WTC11 (cell line): ENCODE measurements at regions not wholly inside any gene's neighbourhood (a gene's known extent, or its start where the extent isn't known, plus 50 kb on each side); places are given as distances from the start of the nearest gene placed in this dataset.
"Not testable (repeated sequence)": the region's sequence is repeated elsewhere in the genome, so short reads cannot be mapped to it uniquely, and the experiment has no call there.

ENCODE experiments used
- GABPB1 ChIP-seq: sonication (generic); formaldehyde crosslinking; IDR thresholded peaks from 2 replicates; pipeline ENCODE4 v1.8.1; 2023; ENCODE audit warnings: mild to moderate bottlenecking, missing genetic modification reagents
- NR2C2 ChIP-seq: sonication (generic); formaldehyde crosslinking; IDR thresholded peaks from 2 replicates; pipeline ENCODE4 v1.8.0; 2022; ENCODE audit warnings: mild to moderate bottlenecking, missing genetic modification reagents
- TEAD4 ChIP-seq: sonication (generic); formaldehyde crosslinking; IDR thresholded peaks from 2 replicates; pipeline ENCODE4 v1.8.0; 2022; ENCODE audit warnings: mild to moderate bottlenecking, missing genetic modification reagents
- ZNF263 ChIP-seq: sonication (generic); formaldehyde crosslinking; IDR thresholded peaks from 2 replicates; pipeline ENCODE4 v1.8.1; 2022; ENCODE audit warnings: low read depth, mild to moderate bottlenecking, moderate library complexity, missing genetic modification reagents
- TF ChIP-seq, protein P1 (sequence below): fragments of 200-600 bp; IDR thresholded peaks from 2 replicates; pipeline ENCODE4 v1.8.0; 2022; ENCODE audit warnings: antibody characterized with exemption
- TF ChIP-seq, protein P2 (sequence below): sonication (generic); formaldehyde crosslinking; IDR thresholded peaks from 2 replicates; pipeline ENCODE4 v1.8.1; 2022; ENCODE audit warnings: mild to moderate bottlenecking, missing genetic modification reagents, moderate library complexity, borderline replicate concordance
- TF ChIP-seq, protein P3 (sequence below): sonication (generic); formaldehyde crosslinking; IDR thresholded peaks from 2 replicates; pipeline ENCODE4 v1.8.0; 2022; ENCODE audit warnings: mild to moderate bottlenecking, missing genetic modification reagents
- TF ChIP-seq, protein P4 (sequence below): sonication (generic); formaldehyde crosslinking; IDR thresholded peaks from 2 replicates; pipeline ENCODE4 v1.8.1; 2023; ENCODE audit warnings: mild to moderate bottlenecking, missing genetic modification reagents, moderate library complexity
- TF ChIP-seq, protein P5 (sequence below): sonication (generic); formaldehyde crosslinking; IDR thresholded peaks from 2 replicates; pipeline ENCODE4 v1.8.0; 2022; ENCODE audit warnings: mild to moderate bottlenecking, missing genetic modification reagents
- TF ChIP-seq, protein P6 (sequence below): sonication (generic); formaldehyde crosslinking; conservative IDR thresholded peaks from 2 replicates; pipeline ENCODE4 v1.8.1; 2022; ENCODE audit warnings: mild to moderate bottlenecking, missing genetic modification reagents
- TF ChIP-seq, protein P7 (sequence below): sonication (generic); formaldehyde crosslinking; IDR thresholded peaks from 2 replicates; pipeline ENCODE4 v1.8.1; 2023; ENCODE audit warnings: mild to moderate bottlenecking, moderate library complexity, missing genetic modification reagents

DNA sequence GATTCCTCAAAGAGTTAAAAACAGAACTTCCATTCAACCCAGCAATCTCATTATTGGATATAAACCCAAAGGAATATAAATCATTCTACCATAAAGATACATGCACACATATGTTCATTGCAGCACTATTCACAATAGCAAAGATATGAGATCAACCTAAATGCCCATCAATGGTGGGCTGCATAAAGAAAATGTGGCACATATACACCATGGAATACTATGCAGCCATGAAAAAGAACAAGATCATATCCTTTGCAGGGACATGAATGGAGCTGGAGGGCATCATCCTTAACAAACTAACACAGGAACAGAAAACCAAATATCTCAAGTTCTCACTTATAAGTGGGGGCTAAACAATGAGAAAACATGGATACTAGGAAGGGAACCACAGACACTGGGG is 64.1 kb upstream of the GRM8 start:
- TF ChIP-seq, protein P1, sequence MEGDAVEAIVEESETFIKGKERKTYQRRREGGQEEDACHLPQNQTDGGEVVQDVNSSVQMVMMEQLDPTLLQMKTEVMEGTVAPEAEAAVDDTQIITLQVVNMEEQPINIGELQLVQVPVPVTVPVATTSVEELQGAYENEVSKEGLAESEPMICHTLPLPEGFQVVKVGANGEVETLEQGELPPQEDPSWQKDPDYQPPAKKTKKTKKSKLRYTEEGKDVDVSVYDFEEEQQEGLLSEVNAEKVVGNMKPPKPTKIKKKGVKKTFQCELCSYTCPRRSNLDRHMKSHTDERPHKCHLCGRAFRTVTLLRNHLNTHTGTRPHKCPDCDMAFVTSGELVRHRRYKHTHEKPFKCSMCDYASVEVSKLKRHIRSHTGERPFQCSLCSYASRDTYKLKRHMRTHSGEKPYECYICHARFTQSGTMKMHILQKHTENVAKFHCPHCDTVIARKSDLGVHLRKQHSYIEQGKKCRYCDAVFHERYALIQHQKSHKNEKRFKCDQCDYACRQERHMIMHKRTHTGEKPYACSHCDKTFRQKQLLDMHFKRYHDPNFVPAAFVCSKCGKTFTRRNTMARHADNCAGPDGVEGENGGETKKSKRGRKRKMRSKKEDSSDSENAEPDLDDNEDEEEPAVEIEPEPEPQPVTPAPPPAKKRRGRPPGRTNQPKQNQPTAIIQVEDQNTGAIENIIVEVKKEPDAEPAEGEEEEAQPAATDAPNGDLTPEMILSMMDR: not testable (repeated sequence)
- TF ChIP-seq, protein P2, sequence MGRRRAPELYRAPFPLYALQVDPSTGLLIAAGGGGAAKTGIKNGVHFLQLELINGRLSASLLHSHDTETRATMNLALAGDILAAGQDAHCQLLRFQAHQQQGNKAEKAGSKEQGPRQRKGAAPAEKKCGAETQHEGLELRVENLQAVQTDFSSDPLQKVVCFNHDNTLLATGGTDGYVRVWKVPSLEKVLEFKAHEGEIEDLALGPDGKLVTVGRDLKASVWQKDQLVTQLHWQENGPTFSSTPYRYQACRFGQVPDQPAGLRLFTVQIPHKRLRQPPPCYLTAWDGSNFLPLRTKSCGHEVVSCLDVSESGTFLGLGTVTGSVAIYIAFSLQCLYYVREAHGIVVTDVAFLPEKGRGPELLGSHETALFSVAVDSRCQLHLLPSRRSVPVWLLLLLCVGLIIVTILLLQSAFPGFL: not testable (repeated sequence)
- TF ChIP-seq, protein P3, sequence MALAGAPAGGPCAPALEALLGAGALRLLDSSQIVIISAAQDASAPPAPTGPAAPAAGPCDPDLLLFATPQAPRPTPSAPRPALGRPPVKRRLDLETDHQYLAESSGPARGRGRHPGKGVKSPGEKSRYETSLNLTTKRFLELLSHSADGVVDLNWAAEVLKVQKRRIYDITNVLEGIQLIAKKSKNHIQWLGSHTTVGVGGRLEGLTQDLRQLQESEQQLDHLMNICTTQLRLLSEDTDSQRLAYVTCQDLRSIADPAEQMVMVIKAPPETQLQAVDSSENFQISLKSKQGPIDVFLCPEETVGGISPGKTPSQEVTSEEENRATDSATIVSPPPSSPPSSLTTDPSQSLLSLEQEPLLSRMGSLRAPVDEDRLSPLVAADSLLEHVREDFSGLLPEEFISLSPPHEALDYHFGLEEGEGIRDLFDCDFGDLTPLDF (CRISPR knock-in tag): not testable (repeated sequence)
- not testable (repeated sequence) for TF ChIP-seq NR2C2, TEAD4, GABPB1, ZNF263 (CRISPR knock-in tag)
- TF ChIP-seq, protein P4, sequence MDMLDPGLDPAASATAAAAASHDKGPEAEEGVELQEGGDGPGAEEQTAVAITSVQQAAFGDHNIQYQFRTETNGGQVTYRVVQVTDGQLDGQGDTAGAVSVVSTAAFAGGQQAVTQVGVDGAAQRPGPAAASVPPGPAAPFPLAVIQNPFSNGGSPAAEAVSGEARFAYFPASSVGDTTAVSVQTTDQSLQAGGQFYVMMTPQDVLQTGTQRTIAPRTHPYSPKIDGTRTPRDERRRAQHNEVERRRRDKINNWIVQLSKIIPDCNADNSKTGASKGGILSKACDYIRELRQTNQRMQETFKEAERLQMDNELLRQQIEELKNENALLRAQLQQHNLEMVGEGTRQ (CRISPR knock-in tag): not testable (repeated sequence)
- TF ChIP-seq, protein P5, sequence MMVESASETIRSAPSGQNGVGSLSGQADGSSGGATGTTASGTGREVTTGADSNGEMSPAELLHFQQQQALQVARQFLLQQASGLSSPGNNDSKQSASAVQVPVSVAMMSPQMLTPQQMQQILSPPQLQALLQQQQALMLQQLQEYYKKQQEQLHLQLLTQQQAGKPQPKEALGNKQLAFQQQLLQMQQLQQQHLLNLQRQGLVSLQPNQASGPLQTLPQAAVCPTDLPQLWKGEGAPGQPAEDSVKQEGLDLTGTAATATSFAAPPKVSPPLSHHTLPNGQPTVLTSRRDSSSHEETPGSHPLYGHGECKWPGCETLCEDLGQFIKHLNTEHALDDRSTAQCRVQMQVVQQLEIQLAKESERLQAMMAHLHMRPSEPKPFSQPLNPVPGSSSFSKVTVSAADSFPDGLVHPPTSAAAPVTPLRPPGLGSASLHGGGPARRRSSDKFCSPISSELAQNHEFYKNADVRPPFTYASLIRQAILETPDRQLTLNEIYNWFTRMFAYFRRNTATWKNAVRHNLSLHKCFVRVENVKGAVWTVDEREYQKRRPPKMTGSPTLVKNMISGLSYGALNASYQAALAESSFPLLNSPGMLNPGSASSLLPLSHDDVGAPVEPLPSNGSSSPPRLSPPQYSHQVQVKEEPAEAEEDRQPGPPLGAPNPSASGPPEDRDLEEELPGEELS (CRISPR knock-in tag): not testable (repeated sequence)
- TF ChIP-seq, protein P6, sequence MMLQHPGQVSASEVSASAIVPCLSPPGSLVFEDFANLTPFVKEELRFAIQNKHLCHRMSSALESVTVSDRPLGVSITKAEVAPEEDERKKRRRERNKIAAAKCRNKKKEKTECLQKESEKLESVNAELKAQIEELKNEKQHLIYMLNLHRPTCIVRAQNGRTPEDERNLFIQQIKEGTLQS (CRISPR knock-in tag): not testable (repeated sequence)
- TF ChIP-seq, protein P7, sequence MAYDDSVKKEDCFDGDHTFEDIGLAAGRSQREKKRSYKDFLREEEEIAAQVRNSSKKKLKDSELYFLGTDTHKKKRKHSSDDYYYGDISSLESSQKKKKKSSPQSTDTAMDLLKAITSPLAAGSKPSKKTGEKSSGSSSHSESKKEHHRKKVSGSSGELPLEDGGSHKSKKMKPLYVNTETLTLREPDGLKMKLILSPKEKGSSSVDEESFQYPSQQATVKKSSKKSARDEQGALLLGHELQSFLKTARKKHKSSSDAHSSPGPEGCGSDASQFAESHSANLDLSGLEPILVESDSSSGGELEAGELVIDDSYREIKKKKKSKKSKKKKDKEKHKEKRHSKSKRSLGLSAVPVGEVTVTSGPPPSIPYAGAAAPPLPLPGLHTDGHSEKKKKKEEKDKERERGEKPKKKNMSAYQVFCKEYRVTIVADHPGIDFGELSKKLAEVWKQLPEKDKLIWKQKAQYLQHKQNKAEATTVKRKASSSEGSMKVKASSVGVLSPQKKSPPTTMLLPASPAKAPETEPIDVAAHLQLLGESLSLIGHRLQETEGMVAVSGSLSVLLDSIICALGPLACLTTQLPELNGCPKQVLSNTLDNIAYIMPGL (CRISPR knock-in tag): not testable (repeated sequence)
